ENCODE measurements at regions not wholly inside any gene's neighbourhood (a gene's known extent, or its start where the extent isn't known, plus 50 kb on each side); places are given as distances from the start of the nearest gene placed in this dataset.

- DNase-seq = peak in 1 of 14 experiments; percentile 3
- H3K4me3 ChIP-seq (ENCODE audit: low read length) = no peak overlapping the region
- POLR2A ChIA-PET = no interaction called here
- intact Hi-C loops (cut with DNase I, micrococcal nuclease) = no loop called here
- no peaks in the 10 kb centered on the region for H3K9me3 ChIP-seq (ENCODE audit: control insufficient read depth in 1 of 2, insufficient read depth in 1 of 2, low read length in 2 of 2)
- ATAC-seq (ENCODE audit: poor library complexity) = no peak
- no peaks in the 10 kb centered on the region for H3K4me1 Mint-ChIP-seq (ENCODE audit: low read depth)
- no peaks in the 10 kb centered on the region for H3K9me3 Mint-ChIP-seq
- H3K27me3 Mint-ChIP-seq = no peaks in the 10 kb centered on the region
- no peaks in the 10 kb centered on the region for H3K36me3 Mint-ChIP-seq (ENCODE audit: low read depth)
- CTCF ChIA-PET = no interaction called here
- H3K36me3 ChIP-seq (ENCODE audit: insufficient read depth, low read length) = no peaks in the 10 kb centered on the region
- H3K27ac ChIP-seq (ENCODE audit: low read depth in 1 of 2, low read length in 2 of 2) = no peak overlapping the region
- no peaks in the 10 kb centered on the region for H3K27me3 ChIP-seq (ENCODE audit: control insufficient read depth in 1 of 2, insufficient read depth in 2 of 2, low read length in 2 of 2)
- H3K27ac Mint-ChIP-seq = no peak overlapping the region
- no peak overlapping the region for H3K4me3 Mint-ChIP-seq
- TF ChIP-seq CTCF (IDR thresholded peaks at IDR 0.05) = no peak
- no peaks in the 10 kb centered on the region for H3K4me1 ChIP-seq (ENCODE audit: insufficient read depth, low read length)
Observed at GRCh38 chr6:122869437-122870024, 80.5 kb downstream of the SMPDL3A start.

- TF ChIP-seq CTCF (IDR thresholded peaks at IDR 0.05) = no peak
- H3K4me1 ChIP-seq (ENCODE audit: insufficient read depth, low read length) = no peaks in the 10 kb centered on the region
- peaks cover 0 to 4% of the 10 kb centered on the region in 2 experiments for H3K9me3 ChIP-seq (ENCODE audit: control insufficient read depth in 1 of 2, insufficient read depth in 1 of 2, low read length in 2 of 2)
- H3K36me3 Mint-ChIP-seq (ENCODE audit: low read depth) = no peaks in the 10 kb centered on the region
- H3K36me3 ChIP-seq (ENCODE audit: insufficient read depth, low read length) = no peaks in the 10 kb centered on the region
- no peak overlapping the region for H3K27ac ChIP-seq (ENCODE audit: low read depth in 1 of 2, low read length in 2 of 2)
- no peak overlapping the region for H3K27ac Mint-ChIP-seq
- DNase-seq (no peak), ATAC-seq (ENCODE audit: poor library complexity) (no peak)
- H3K4me3 Mint-ChIP-seq = no peak overlapping the region
- no peaks in the 10 kb centered on the region for H3K27me3 ChIP-seq (ENCODE audit: control insufficient read depth in 1 of 2, insufficient read depth in 2 of 2, low read length in 2 of 2)
- CTCF ChIA-PET = no interaction called here
- intact Hi-C loops (cut with DNase I, micrococcal nuclease) = no loop called here
- H3K4me1 Mint-ChIP-seq (ENCODE audit: low read depth) = no peaks in the 10 kb centered on the region
- POLR2A ChIA-PET = no interaction called here
- no peaks in the 10 kb centered on the region for H3K9me3 Mint-ChIP-seq
- no peak overlapping the region for H3K4me3 ChIP-seq (ENCODE audit: low read length)
- H3K27me3 Mint-ChIP-seq = no peaks in the 10 kb centered on the region
Observed at GRCh38 chr6:122871079-122871478, 82.0 kb downstream of the SMPDL3A start.

- no peak for ATAC-seq (ENCODE audit: poor library complexity)
Observed at GRCh38 chr6:122872311-122872710, 83.3 kb downstream of the SMPDL3A start.

More at GRCh38 chr6:122872311-122872710, 83.3 kb downstream of the SMPDL3A start:
- H3K4me1 Mint-ChIP-seq (ENCODE audit: low read depth) = no peaks in the 10 kb centered on the region
- ChIA-PET CTCF (no interaction called here), POLR2A (no interaction called here)
- no peaks in the 10 kb centered on the region for H3K4me1 ChIP-seq (ENCODE audit: insufficient read depth, low read length)
- no peak overlapping the region for H3K27ac Mint-ChIP-seq
- H3K4me3 Mint-ChIP-seq = no peak overlapping the region
- H3K27me3 Mint-ChIP-seq = no peaks in the 10 kb centered on the region
- no peaks in the 10 kb centered on the region for H3K36me3 ChIP-seq (ENCODE audit: insufficient read depth, low read length)
- H3K27ac ChIP-seq (ENCODE audit: low read depth in 1 of 2, low read length in 2 of 2) = no peak overlapping the region
- H3K9me3 Mint-ChIP-seq = no peaks in the 10 kb centered on the region
- H3K36me3 Mint-ChIP-seq (ENCODE audit: low read depth) = no peaks in the 10 kb centered on the region
- no peak overlapping the region for H3K4me3 ChIP-seq (ENCODE audit: low read length)
- intact Hi-C loops (cut with DNase I, micrococcal nuclease) = no loop called here
- DNase-seq = no peak
- H3K9me3 ChIP-seq (ENCODE audit: control insufficient read depth in 1 of 2, insufficient read depth in 1 of 2, low read length in 2 of 2) = peaks cover 0 to 4% of the 10 kb centered on the region in 2 experiments
- H3K27me3 ChIP-seq (ENCODE audit: control insufficient read depth in 1 of 2, insufficient read depth in 2 of 2, low read length in 2 of 2) = no peaks in the 10 kb centered on the region
- TF ChIP-seq CTCF (IDR thresholded peaks at IDR 0.05) = no peak

All from CD4-positive, alpha-beta T cell (primary cell).